ENCODE measurements at regions not wholly inside any gene's neighbourhood (a gene's known extent, or its start where the extent isn't known, plus 50 kb on each side); places are given as distances from the start of the nearest gene placed in this dataset.

GRCh38 chr4:177077095-177077971 is 232.3 kb upstream of the NEIL3 start:
- Histone ChIP-seq H3K36me3 (ENCODE audit: control insufficient read depth in 2 of 3, insufficient read depth in 3 of 3, low read length in 3 of 3) (no peaks in the 10 kb centered on the region), H3K27me3 (ENCODE audit: control insufficient read depth, insufficient read depth, low read length) (no peaks in the 10 kb centered on the region), H3K4me3 (ENCODE audit: low read length in 3 of 3) (no peak overlapping the region), H3K27ac (ENCODE audit: low read depth in 2 of 2, low read length in 2 of 2) (no peak overlapping the region), H3K9me3 (ENCODE audit: control insufficient read depth in 2 of 3, insufficient read depth in 1 of 3, low read length in 3 of 3) (no peaks in the 10 kb centered on the region), H3K9ac (ENCODE audit: low read length in 3 of 3) (no peak overlapping the region), H3K4me1 (ENCODE audit: control insufficient read depth in 2 of 3, insufficient read depth in 2 of 3, low read depth in 1 of 3, low read length in 3 of 3) (peaks cover 0 to 2% (median 0%) of the 10 kb centered on the region in 3 donors)
- no peak for TF ChIP-seq CTCF (IDR thresholded peaks at IDR 0.05; ENCODE audit: borderline replicate concordance, extremely low read depth, insufficient read depth)
- intact Hi-C loops (cut with DNase I) = no loop called here
- FAIRE-seq (no peak), DNase-seq (peak in 1 of 5 donors; percentile 13)

GRCh38 chr4:177079327-177079726 is 230.3 kb upstream of the NEIL3 start:
- H3K36me3 ChIP-seq (ENCODE audit: control insufficient read depth in 2 of 3, insufficient read depth in 3 of 3, low read length in 3 of 3) = no peaks in the 10 kb centered on the region
- no peaks in the 10 kb centered on the region for H3K9me3 ChIP-seq (ENCODE audit: control insufficient read depth in 2 of 3, insufficient read depth in 1 of 3, low read length in 3 of 3)
- DNase-seq (no peak), FAIRE-seq (no peak)
- TF ChIP-seq CTCF (IDR thresholded peaks at IDR 0.05; ENCODE audit: borderline replicate concordance, extremely low read depth, insufficient read depth) = no peak
- H3K27ac ChIP-seq (ENCODE audit: low read depth in 2 of 2, low read length in 2 of 2) = no peak overlapping the region
- H3K4me1 ChIP-seq (ENCODE audit: control insufficient read depth in 2 of 3, insufficient read depth in 2 of 3, low read depth in 1 of 3, low read length in 3 of 3) = peaks cover 0 to 2% (median 0%) of the 10 kb centered on the region in 3 donors
- intact Hi-C loops (cut with DNase I) = no loop called here
- no peak overlapping the region for H3K9ac ChIP-seq (ENCODE audit: low read length in 3 of 3)
- H3K4me3 ChIP-seq (ENCODE audit: low read length in 3 of 3) = no peak overlapping the region
- H3K27me3 ChIP-seq (ENCODE audit: control insufficient read depth, insufficient read depth, low read length) = no peaks in the 10 kb centered on the region

- intact Hi-C loops (cut with DNase I) = no loop called here
- Histone ChIP-seq H3K9me3 (ENCODE audit: control insufficient read depth in 2 of 3, insufficient read depth in 1 of 3, low read length in 3 of 3) (no peaks in the 10 kb centered on the region), H3K27ac (ENCODE audit: low read depth in 2 of 2, low read length in 2 of 2) (no peak overlapping the region), H3K4me1 (ENCODE audit: control insufficient read depth in 2 of 3, insufficient read depth in 2 of 3, low read depth in 1 of 3, low read length in 3 of 3) (peaks cover 0 to 2% (median 0%) of the 10 kb centered on the region in 3 donors), H3K27me3 (ENCODE audit: control insufficient read depth, insufficient read depth, low read length) (no peaks in the 10 kb centered on the region), H3K4me3 (ENCODE audit: low read length in 3 of 3) (no peak overlapping the region), H3K36me3 (ENCODE audit: control insufficient read depth in 2 of 3, insufficient read depth in 3 of 3, low read length in 3 of 3) (no peaks in the 10 kb centered on the region), H3K9ac (ENCODE audit: low read length in 3 of 3) (no peak overlapping the region)
- DNase-seq = no peak
- no peak for TF ChIP-seq CTCF (IDR thresholded peaks at IDR 0.05; ENCODE audit: borderline replicate concordance, extremely low read depth, insufficient read depth)
- FAIRE-seq = no peak
Observed at GRCh38 chr4:177080388-177080787, 229.3 kb upstream of the NEIL3 start.
